ENCODE measurements at regions not wholly inside any gene's neighbourhood (a gene's known extent, or its start where the extent isn't known, plus 50 kb on each side); places are given as distances from the start of the nearest gene placed in this dataset.

DNA sequence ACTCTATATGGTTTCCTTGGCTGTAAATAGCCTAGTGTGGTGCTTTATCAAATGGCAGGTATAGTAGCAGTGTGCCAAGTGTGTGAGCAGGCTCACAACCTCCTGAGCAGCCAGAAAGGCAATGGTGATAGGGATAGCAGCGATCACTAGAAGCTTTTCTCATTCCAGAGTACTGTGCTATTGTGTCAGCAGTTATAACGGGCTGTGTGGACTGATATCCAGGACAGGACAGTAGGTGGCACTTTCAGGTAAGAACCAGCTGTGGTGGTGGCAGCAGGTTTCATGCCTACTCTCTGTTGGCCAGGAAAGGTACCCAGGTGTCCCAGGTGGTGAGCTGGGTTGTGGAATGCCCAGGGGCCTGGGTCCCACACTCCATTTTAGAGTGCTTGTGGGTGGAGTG lies 448.8 kb upstream of the BTBD3 start:
- ChIA-PET CTCF (interaction anchor here (1.0 to 1.1 kb wide), 2 partner anchors 9 to 75 kb away, joined by 3 to 4 read pairs; no protein-coding TSS in a partner anchor), SMC1A (ENCODE audit: uncharacterized antibody, unreplicated experiment) (interaction anchor here (0.6 to 8.1 kb wide), 4 partner anchors 9 to 28 kb away, joined by 3 to 30 read pairs (median 3); no protein-coding TSS in a partner anchor), POLR2A (no interaction called here), RAD21 (ENCODE audit: unreplicated experiment) (no interaction called here)
- intact Hi-C loops (cut with micrococcal nuclease; ENCODE audit: unreplicated experiment): no loop called here
- no peaks in the 10 kb centered on the region for H3K4me1 ChIP-seq (ENCODE audit: control insufficient read depth, insufficient read depth, low read length)
- DNase-seq (ENCODE audit: low read depth, low spot score) (no peak), ATAC-seq (no peak), FAIRE-seq (no peak)
- 0% methylated on average over 2 of the region's 2 CpGs for WGBS (ENCODE audit: insufficient coverage, insufficient replicate concordance, low lambda C conversion rate, missing lambda C conversion rate)
- H3K9ac ChIP-seq (ENCODE audit: control insufficient read depth, insufficient read depth, low read length): no peak overlapping the region
- TF ChIP-seq ZNF274 (IDR thresholded peaks at IDR 0.05; ENCODE audit: insufficient read depth, insufficient read length) (no peak), SREBF2 (IDR thresholded peaks at IDR 0.05; ENCODE audit: low read length) (no peak), YY1 (IDR thresholded peaks at IDR 0.05; ENCODE audit: low read depth, low read length) (no peak), BCL11A (IDR thresholded peaks at IDR 0.05; ENCODE audit: low read depth, low read length) (no peak), IRF3 (IDR thresholded peaks at IDR 0.05) (no peak), TCF12 (IDR thresholded peaks at IDR 0.05; ENCODE audit: low read depth, low read length) (no peak), BACH1 (IDR thresholded peaks at IDR 0.05; ENCODE audit: borderline replicate concordance) (no peak), ZSCAN29 (IDR thresholded peaks at IDR 0.05) (no peak), ZNF207 (IDR thresholded peaks at IDR 0.05; ENCODE audit: borderline replicate concordance) (no peak), RAD51 (IDR thresholded peaks at IDR 0.05) (no peak), MTA3 (IDR thresholded peaks at IDR 0.05; ENCODE audit: borderline replicate concordance, low read length) (no peak), BRCA1 (IDR thresholded peaks at IDR 0.05; ENCODE audit: low read depth, low read length) (no peak), TAF1 (IDR thresholded peaks at IDR 0.05; ENCODE audit: borderline replicate concordance, low read depth, low read length) (no peak)
- TF ChIP-seq, protein P1, sequence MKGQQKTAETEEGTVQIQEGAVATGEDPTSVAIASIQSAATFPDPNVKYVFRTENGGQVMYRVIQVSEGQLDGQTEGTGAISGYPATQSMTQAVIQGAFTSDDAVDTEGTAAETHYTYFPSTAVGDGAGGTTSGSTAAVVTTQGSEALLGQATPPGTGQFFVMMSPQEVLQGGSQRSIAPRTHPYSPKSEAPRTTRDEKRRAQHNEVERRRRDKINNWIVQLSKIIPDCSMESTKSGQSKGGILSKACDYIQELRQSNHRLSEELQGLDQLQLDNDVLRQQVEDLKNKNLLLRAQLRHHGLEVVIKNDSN (IDR thresholded peaks at IDR 0.05; ENCODE audit: borderline replicate concordance, extremely low read length, insufficient read depth, low read depth, low read length): no peak
- H3K27ac ChIP-seq (ENCODE audit: control insufficient read depth, insufficient read depth): no peak overlapping the region
- H3K4me3 ChIP-seq: no peak overlapping the region
- no peak overlapping the region for H3K4me2 ChIP-seq (ENCODE audit: control insufficient read depth, insufficient read depth)
- no peaks in the 10 kb centered on the region for H4K20me1 ChIP-seq (ENCODE audit: control insufficient read depth, insufficient read depth)
- H2AFZ ChIP-seq (ENCODE audit: control insufficient read depth, low read depth, low read length): no peak overlapping the region
- BruUV-seq (replicated peaks): no TSS peak
- no peaks in the 10 kb centered on the region for H3K9me3 ChIP-seq (replicated peaks; ENCODE audit: control insufficient read depth, insufficient read depth, low read length)
- in situ Hi-C loops (cut with MboI): no loop called here
- no peaks in the 10 kb centered on the region for H3K79me2 ChIP-seq (ENCODE audit: control insufficient read depth, insufficient read depth, low read length)
- H3K36me3 ChIP-seq (ENCODE audit: control insufficient read depth in 2 of 2, insufficient read depth in 2 of 2, low read length in 1 of 2): no peaks in the 10 kb centered on the region
- no peaks in the 10 kb centered on the region for H3K27me3 ChIP-seq (replicated peaks in 1 of 2; ENCODE audit: control insufficient read depth in 2 of 2, insufficient read depth in 2 of 2, low read length in 1 of 2)

Data from GM12878 (cell line).